Cardiac fibroblast (primary cell): ENCODE measurements at regions not wholly inside any gene's neighbourhood (a gene's known extent, or its start where the extent isn't known, plus 50 kb on each side); places are given as distances from the start of the nearest gene placed in this dataset.
"Not testable (repeated sequence)": the region's sequence is repeated elsewhere in the genome, so short reads cannot be mapped to it uniquely, and the experiment has no call there.

Experiments
- DNase-seq, 2 donors: peaks; one replicate each; pipeline versions ENCODE4 v3.0.0 to v3.0.0-alpha.2; 2010; ENCODE audit warnings: low read depth in 2 of 2
- H3K4me3 ChIP-seq, 2 donors: replicated peaks in 1 of 2; 1 replicate in 1 of 2; 2 replicates in 1 of 2; pipeline ENCODE4 v1.5.1; 2011; ENCODE audit warnings: low read depth in 2 of 2, low read length in 2 of 2, mild to moderate bottlenecking in 2 of 2, moderate library complexity in 1 of 2
- TF ChIP-seq, protein P1 (sequence below): IDR thresholded peaks from one replicate; pipeline ENCODE4 v1.5.1; 2011; ENCODE audit warnings: low read depth, mild to moderate bottlenecking, low read length, inconsistent platforms

DNA sequence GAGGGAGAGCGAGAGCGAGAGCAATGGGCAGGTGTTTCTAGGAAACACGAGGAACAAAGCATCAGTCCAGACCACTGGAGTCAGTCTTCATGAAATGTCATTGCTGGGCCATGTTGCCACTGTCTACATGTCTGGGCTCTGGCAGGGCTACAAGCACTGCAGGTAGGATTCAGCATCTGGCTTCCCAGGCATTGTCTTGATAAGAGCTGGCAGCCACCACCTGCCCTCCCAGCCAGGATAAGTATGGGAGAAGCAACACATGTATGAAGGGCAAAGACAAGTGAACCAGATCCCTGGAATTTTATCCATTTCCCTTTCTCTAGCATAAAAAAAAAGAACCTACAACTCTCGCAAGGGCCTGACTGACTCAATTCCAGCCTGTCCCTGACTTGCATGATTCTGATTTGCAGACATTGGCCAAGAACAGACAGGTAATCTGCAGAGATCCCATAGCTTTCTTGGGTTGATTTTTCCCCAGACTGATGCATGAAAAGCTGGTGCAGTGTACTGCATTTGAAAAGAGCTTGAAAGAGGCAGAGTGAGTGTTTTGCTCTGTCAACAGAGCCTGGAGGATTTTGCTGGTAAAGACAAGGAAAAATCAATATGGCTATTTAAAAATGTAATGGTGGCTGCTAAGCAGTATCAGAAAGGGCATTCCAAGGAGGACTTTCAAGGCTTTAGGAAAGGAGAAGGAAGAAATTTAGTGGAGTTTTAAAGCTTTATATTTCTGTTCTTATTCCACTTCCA lies 157.2 kb upstream of the MYRIP start:
- DNase-seq = no peak
- TF ChIP-seq, protein P1, sequence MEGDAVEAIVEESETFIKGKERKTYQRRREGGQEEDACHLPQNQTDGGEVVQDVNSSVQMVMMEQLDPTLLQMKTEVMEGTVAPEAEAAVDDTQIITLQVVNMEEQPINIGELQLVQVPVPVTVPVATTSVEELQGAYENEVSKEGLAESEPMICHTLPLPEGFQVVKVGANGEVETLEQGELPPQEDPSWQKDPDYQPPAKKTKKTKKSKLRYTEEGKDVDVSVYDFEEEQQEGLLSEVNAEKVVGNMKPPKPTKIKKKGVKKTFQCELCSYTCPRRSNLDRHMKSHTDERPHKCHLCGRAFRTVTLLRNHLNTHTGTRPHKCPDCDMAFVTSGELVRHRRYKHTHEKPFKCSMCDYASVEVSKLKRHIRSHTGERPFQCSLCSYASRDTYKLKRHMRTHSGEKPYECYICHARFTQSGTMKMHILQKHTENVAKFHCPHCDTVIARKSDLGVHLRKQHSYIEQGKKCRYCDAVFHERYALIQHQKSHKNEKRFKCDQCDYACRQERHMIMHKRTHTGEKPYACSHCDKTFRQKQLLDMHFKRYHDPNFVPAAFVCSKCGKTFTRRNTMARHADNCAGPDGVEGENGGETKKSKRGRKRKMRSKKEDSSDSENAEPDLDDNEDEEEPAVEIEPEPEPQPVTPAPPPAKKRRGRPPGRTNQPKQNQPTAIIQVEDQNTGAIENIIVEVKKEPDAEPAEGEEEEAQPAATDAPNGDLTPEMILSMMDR = no peak
- no peak overlapping the region for H3K4me3 ChIP-seq

- DNase-seq, H3K4me3 ChIP-seq: not testable (repeated sequence)
Observed at GRCh38 chr3:39655718-39656117, 153.7 kb upstream of the MYRIP start.

GRCh38 chr3:39657075-39657474 lies 152.3 kb upstream of the MYRIP start:
- TF ChIP-seq, protein P1 = no peak
- no peak for DNase-seq
- no peak overlapping the region for H3K4me3 ChIP-seq

GRCh38 chr3:39657775-39658174 lies 151.6 kb upstream of the MYRIP start:
- TF ChIP-seq, protein P1 = no peak
- no peak overlapping the region for H3K4me3 ChIP-seq
- DNase-seq = no peak

DNA sequence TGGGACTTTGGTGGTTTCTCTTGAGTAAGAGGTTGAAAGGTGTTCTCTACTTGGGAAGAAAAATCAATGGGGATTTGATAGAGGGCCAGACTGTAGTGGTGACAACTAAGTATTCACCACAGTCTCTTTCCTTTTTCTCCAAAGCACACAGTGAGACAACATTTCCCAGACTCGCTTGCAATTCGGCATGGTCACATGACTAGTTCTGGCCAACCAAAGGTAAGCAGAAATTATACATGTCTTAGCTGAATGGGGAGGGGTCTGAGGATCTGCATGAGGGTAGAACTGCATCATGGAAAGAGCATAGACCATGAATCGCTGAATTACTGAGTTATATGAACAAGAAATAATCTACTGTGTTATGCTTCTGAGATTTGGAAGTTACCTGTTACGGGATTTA lies 144.5 kb upstream of the MYRIP start:
- TF ChIP-seq, protein P1 = no peak
- DNase-seq = no peak
- no peak overlapping the region for H3K4me3 ChIP-seq

GRCh38 chr3:39665441-39665840 lies 144.0 kb upstream of the MYRIP start:
- TF ChIP-seq, protein P1 = no peak
- H3K4me3 ChIP-seq = no peak overlapping the region
- no peak for DNase-seq

GRCh38 chr3:39668420-39668819 lies 141.0 kb upstream of the MYRIP start:
- no peak overlapping the region for H3K4me3 ChIP-seq
- TF ChIP-seq, protein P1 = peak; percentile 73
- DNase-seq = peak; percentile 78
